HL-60 (cell line): ENCODE measurements at regions not wholly inside any gene's neighbourhood (a gene's known extent, or its start where the extent isn't known, plus 50 kb on each side); places are given as distances from the start of the nearest gene placed in this dataset.

Source experiments
- DNase-seq, 2 experiments: peaks; one replicate each; pipeline ENCODE4 v3.0.0-alpha.2; 2010 to 2020; ENCODE audit warnings: low read depth in 1 of 2, low spot score in 1 of 2
- H3K27ac ChIP-seq: fragments of 250-450 bp; sonication (Bioruptor Pico); replicated peaks from 2 replicates; pipeline ENCODE4 v1.5.1; 2020; ENCODE audit warnings: mild to moderate bottlenecking, moderate library complexity
- H3K27me3 ChIP-seq: fragments of 250-450 bp; sonication (Bioruptor Pico); 2 replicates; pipeline ENCODE4 v1.5.1; 2021; ENCODE audit warnings: mild to moderate bottlenecking, moderate library complexity; ENCODE audit not compliant: insufficient read depth, poor library complexity, severe bottlenecking
- H3K4me3 ChIP-seq: replicated peaks from 2 replicates; pipeline ENCODE4 v1.5.1; 2011; ENCODE audit warnings: mild to moderate bottlenecking, control low read depth, low read length; ENCODE audit not compliant: insufficient read depth
- GABPA ChIP-seq: IDR thresholded peaks from 2 replicates; pipeline ENCODE4 v1.6.1; 2012; ENCODE audit warnings: low read depth
- POLR2AphosphoS5 ChIP-seq: IDR thresholded peaks from 2 replicates; pipeline ENCODE4 v1.6.1; 2012; ENCODE audit warnings: low read depth
- REST ChIP-seq: IDR thresholded peaks from 2 replicates; pipeline ENCODE4 v1.6.1; 2012; ENCODE audit warnings: low read depth; ENCODE audit not compliant: insufficient replicate concordance
- SPI1 ChIP-seq: IDR thresholded peaks from 2 replicates; pipeline ENCODE4 v1.6.1; 2012; ENCODE audit warnings: low read depth, mild to moderate bottlenecking, borderline replicate concordance
- TF ChIP-seq, protein P1 (sequence below): IDR thresholded peaks from one replicate; pipeline ENCODE4 v1.5.1; 2011; ENCODE audit warnings: low read length, control low read depth, inconsistent platforms; ENCODE audit not compliant: insufficient read depth

DNA sequence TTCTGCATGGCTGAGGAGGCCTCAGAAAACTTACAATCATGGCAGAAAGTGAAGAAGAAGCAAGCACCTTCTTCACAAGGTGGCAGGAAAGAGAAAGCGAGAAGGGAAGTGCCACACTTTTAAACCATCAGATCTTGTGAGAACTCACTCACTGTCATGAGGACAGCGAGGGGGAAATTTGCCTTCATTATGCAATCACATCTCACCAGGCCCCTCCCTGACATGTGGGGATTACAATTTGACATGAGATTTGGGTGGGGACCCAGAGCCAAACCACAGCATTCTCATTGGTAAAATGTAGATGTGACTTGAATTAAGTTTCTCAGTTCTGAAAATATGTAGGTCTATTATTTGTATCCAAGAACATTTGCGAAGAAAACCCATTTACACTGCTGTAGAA is 854.8 kb downstream of the EPHA4 start:
- Histone ChIP-seq H3K4me3 (no peak overlapping the region), H3K27me3 (no peaks in the 10 kb centered on the region), H3K27ac (no peak overlapping the region)
- DNase-seq: no peak
- TF ChIP-seq, protein P1, sequence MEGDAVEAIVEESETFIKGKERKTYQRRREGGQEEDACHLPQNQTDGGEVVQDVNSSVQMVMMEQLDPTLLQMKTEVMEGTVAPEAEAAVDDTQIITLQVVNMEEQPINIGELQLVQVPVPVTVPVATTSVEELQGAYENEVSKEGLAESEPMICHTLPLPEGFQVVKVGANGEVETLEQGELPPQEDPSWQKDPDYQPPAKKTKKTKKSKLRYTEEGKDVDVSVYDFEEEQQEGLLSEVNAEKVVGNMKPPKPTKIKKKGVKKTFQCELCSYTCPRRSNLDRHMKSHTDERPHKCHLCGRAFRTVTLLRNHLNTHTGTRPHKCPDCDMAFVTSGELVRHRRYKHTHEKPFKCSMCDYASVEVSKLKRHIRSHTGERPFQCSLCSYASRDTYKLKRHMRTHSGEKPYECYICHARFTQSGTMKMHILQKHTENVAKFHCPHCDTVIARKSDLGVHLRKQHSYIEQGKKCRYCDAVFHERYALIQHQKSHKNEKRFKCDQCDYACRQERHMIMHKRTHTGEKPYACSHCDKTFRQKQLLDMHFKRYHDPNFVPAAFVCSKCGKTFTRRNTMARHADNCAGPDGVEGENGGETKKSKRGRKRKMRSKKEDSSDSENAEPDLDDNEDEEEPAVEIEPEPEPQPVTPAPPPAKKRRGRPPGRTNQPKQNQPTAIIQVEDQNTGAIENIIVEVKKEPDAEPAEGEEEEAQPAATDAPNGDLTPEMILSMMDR: no peak
- TF ChIP-seq REST (no peak), SPI1 (no peak), POLR2AphosphoS5 (no peak), GABPA (no peak)

DNA sequence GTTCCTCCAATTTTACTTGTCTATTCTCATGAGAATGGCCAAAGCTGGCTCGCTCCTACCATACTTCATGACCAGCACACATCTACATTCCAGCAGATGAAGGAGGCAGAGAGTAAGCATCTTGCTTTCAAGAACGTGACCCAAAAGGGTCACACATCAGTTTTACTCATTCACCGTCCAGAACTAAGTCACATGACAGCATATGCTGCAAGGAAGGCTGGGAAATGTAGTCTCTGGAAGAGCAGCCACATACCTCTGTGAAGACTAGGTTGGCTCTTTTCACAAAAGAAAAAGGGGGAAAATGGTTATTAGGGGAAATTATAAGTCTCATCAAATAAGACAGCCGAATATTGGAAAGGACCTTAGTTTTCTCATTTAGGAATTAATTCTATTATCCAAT is 835.3 kb downstream of the EPHA4 start:
- no peaks in the 10 kb centered on the region for H3K27me3 ChIP-seq
- no peak overlapping the region for H3K4me3 ChIP-seq
- no peak overlapping the region for H3K27ac ChIP-seq
- DNase-seq: no peak
- TF ChIP-seq GABPA (no peak), POLR2AphosphoS5 (no peak), SPI1 (no peak), REST (no peak)
- TF ChIP-seq, protein P1: no peak

- Histone ChIP-seq H3K27ac (no peak overlapping the region), H3K4me3 (no peak overlapping the region), H3K27me3 (no peaks in the 10 kb centered on the region)
- TF ChIP-seq, protein P1: no peak
- no peak for TF ChIP-seq SPI1
- DNase-seq: no peak
These were observed 828.9 kb downstream of the EPHA4 start for GRCh38 chr2:220743203-220743602.

GRCh38 chr2:220744861-220745260 is 827.2 kb downstream of the EPHA4 start:
- DNase-seq: no peak
- no peaks in the 10 kb centered on the region for H3K27me3 ChIP-seq
- no peak overlapping the region for H3K4me3 ChIP-seq
- TF ChIP-seq POLR2AphosphoS5: no peak
- TF ChIP-seq GABPA: no peak
- TF ChIP-seq, protein P1: no peak
- no peak overlapping the region for H3K27ac ChIP-seq
